ENCODE measurements at regions not wholly inside any gene's neighbourhood (a gene's known extent, or its start where the extent isn't known, plus 50 kb on each side); places are given as distances from the start of the nearest gene placed in this dataset.

DNA sequence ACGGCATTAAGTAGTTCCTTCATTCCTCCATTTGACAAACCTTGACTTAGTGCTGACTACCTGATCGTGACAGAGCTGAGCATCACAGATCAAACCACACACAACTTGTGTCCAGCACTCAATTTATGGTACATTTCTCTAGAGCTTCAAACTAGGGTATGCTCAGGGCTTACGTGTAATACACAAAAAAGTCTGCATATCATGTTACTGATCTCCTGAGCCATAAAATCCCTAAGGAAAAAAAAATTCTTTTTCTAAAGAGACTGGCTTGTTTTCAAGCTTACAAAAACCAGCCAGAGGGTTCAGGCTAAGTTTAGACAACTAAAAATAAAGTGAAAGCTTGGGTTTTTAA lies 88.0 kb upstream of the ALKAL2 start:
- Histone ChIP-seq H3K36me3 (ENCODE audit: insufficient read depth, low read length) (no peaks in the 10 kb centered on the region), H3K27ac (ENCODE audit: low read depth, low read length) (no peak overlapping the region), H3K4me1 (ENCODE audit: control insufficient read depth, insufficient read depth, low read length, unreplicated experiment) (no peaks in the 10 kb centered on the region), H3K79me2 (ENCODE audit: control insufficient read depth, insufficient read depth, low read length, unreplicated experiment) (no peaks in the 10 kb centered on the region), H3K4me3 (ENCODE audit: low read depth, low read length) (no peak overlapping the region), H2AFZ (ENCODE audit: low read length, unreplicated experiment) (no peak overlapping the region), H3K27me3 (ENCODE audit: insufficient read depth, low read length) (no peaks in the 10 kb centered on the region)

DNA sequence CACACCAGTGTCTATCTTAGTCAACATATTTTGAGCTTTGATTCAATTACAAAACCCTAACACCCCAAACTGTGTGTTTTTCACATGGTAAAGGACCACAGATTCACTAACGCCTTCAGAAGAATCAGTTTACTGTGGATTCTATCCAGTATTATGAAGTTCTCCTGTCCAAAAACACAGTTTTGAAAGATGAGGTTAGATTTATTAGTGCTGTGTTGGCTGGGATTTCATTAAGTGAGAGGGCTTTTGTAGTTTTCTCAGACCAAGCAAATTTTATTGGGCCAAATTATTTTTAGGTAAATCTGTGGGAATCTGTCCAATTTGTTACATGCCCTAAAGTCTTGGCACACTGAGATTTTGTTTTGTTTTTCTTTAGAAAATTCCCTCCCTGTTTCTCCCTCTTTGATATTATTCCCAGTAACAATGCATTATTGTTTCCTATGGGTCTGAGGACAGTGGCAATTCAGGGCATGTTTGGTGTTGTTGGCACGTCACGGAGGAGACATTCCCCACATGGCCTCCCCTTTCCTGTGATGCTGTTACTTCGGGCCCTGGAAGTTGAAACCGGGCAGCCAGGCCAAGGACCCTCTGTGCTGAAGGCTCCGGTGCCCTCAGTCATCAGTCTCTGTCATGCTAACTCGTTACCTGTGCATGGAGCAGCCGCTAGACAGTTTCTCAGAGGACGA lies 87.5 kb upstream of the ALKAL2 start:
- Histone ChIP-seq H3K4me3 (ENCODE audit: low read depth, low read length) (no peak overlapping the region), H3K36me3 (ENCODE audit: insufficient read depth, low read length) (no peaks in the 10 kb centered on the region), H3K27ac (ENCODE audit: low read depth, low read length) (no peak overlapping the region), H2AFZ (ENCODE audit: low read length, unreplicated experiment) (no peak overlapping the region), H3K27me3 (ENCODE audit: insufficient read depth, low read length) (no peaks in the 10 kb centered on the region), H3K79me2 (ENCODE audit: control insufficient read depth, insufficient read depth, low read length, unreplicated experiment) (no peaks in the 10 kb centered on the region), H3K4me1 (ENCODE audit: control insufficient read depth, insufficient read depth, low read length, unreplicated experiment) (no peaks in the 10 kb centered on the region)

GRCh38 chr2:368386-368785 lies 80.5 kb upstream of the ALKAL2 start:
- Histone ChIP-seq H3K4me3 (ENCODE audit: low read depth, low read length) (no peak overlapping the region), H3K27ac (ENCODE audit: low read depth, low read length) (no peak overlapping the region)

GRCh38 chr2:367246-367645 lies 79.4 kb upstream of the ALKAL2 start:
- H3K36me3 ChIP-seq (ENCODE audit: insufficient read depth, low read length) = no peaks in the 10 kb centered on the region
- no peak overlapping the region for H3K4me3 ChIP-seq (ENCODE audit: low read depth, low read length)
- no peaks in the 10 kb centered on the region for H3K4me1 ChIP-seq (ENCODE audit: control insufficient read depth, insufficient read depth, low read length, unreplicated experiment)
- no peak overlapping the region for H2AFZ ChIP-seq (ENCODE audit: low read length, unreplicated experiment)
- no peaks in the 10 kb centered on the region for H3K79me2 ChIP-seq (ENCODE audit: control insufficient read depth, insufficient read depth, low read length, unreplicated experiment)
- no peak overlapping the region for H3K27ac ChIP-seq (ENCODE audit: low read depth, low read length)
- no peaks in the 10 kb centered on the region; the same call in 1 of the 2 replicates for H3K27me3 ChIP-seq (ENCODE audit: insufficient read depth, low read length)

More at GRCh38 chr2:368386-368785, 80.5 kb upstream of the ALKAL2 start:
- no peaks in the 10 kb centered on the region for H3K79me2 ChIP-seq (ENCODE audit: control insufficient read depth, insufficient read depth, low read length, unreplicated experiment)
- H3K4me1 ChIP-seq (ENCODE audit: control insufficient read depth, insufficient read depth, low read length, unreplicated experiment) = no peaks in the 10 kb centered on the region
- H3K36me3 ChIP-seq (ENCODE audit: insufficient read depth, low read length) = no peaks in the 10 kb centered on the region
- H3K27me3 ChIP-seq (ENCODE audit: insufficient read depth, low read length) = no peaks in the 10 kb centered on the region; the same call in 1 of the 2 replicates
- no peak overlapping the region for H2AFZ ChIP-seq (ENCODE audit: low read length, unreplicated experiment)

GRCh38 chr2:366706-367105 lies 78.8 kb upstream of the ALKAL2 start:
- Histone ChIP-seq H3K27me3 (ENCODE audit: insufficient read depth, low read length) (no peaks in the 10 kb centered on the region; the same call in 1 of the 2 replicates), H3K36me3 (ENCODE audit: insufficient read depth, low read length) (no peaks in the 10 kb centered on the region), H3K4me3 (ENCODE audit: low read depth, low read length) (no peak overlapping the region), H2AFZ (ENCODE audit: low read length, unreplicated experiment) (no peak overlapping the region), H3K27ac (ENCODE audit: low read depth, low read length) (no peak overlapping the region), H3K79me2 (ENCODE audit: control insufficient read depth, insufficient read depth, low read length, unreplicated experiment) (no peaks in the 10 kb centered on the region), H3K4me1 (ENCODE audit: control insufficient read depth, insufficient read depth, low read length, unreplicated experiment) (no peaks in the 10 kb centered on the region)

DNA sequence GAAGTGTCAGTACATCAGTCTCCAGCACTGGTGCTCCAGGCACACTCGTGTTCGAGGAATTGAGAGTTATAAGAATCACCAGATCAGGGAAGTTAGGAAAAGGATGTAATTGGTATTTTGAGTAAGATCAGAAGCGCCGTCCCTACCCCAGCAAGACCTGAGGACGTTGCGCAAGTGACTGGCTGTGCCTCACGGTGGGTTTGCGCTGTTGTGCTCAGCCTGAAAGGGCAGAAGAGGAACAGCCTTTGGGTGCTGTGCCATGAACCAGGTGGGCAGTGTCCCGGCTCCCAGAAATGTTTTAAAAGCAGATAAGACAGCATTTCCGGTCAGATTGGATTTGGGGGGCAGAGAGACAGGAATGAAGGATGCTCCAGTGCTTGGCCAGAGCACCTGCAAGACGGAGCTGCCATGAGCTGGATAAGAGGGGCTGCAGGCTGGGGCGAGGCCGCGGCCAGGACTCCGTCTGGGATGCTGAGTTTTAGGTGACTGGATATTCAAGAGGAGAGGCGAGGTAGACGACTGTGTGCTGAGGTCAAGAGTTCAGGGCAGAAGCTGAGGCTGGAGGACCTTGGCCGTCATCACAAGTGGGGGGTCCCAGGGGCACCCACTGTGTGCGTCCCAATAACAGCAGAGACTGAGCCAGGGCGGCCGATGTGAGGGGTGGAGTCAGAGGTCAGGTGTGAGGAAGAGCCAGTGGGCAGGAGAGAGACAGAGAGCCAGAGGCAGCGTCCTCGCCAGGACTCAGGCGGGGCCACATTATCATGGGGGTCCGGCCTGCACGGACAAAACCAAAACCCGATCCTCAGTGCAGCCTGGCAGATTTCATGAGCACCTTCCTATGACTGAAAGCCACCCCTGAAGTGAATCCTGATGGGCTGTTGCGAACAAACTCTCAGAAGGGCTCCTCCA lies 77.7 kb upstream of the ALKAL2 start:
- no peak overlapping the region for H3K4me3 ChIP-seq (ENCODE audit: low read depth, low read length)
- H3K4me1 ChIP-seq (ENCODE audit: control insufficient read depth, insufficient read depth, low read length, unreplicated experiment) = no peaks in the 10 kb centered on the region
- no peaks in the 10 kb centered on the region for H3K79me2 ChIP-seq (ENCODE audit: control insufficient read depth, insufficient read depth, low read length, unreplicated experiment)
- no peaks in the 10 kb centered on the region for H3K36me3 ChIP-seq (ENCODE audit: insufficient read depth, low read length)
- no peak overlapping the region for H3K27ac ChIP-seq (ENCODE audit: low read depth, low read length)
- H2AFZ ChIP-seq (ENCODE audit: low read length, unreplicated experiment) = no peak overlapping the region
- no peaks in the 10 kb centered on the region; the same call in 1 of the 2 replicates for H3K27me3 ChIP-seq (ENCODE audit: insufficient read depth, low read length)

- H3K79me2 ChIP-seq (ENCODE audit: control insufficient read depth, insufficient read depth, low read length, unreplicated experiment) = no peaks in the 10 kb centered on the region
- H3K36me3 ChIP-seq (ENCODE audit: insufficient read depth, low read length) = no peaks in the 10 kb centered on the region
- no peak overlapping the region for H3K4me3 ChIP-seq (ENCODE audit: low read depth, low read length)
- H3K27ac ChIP-seq (ENCODE audit: low read depth, low read length) = no peak overlapping the region
- no peaks in the 10 kb centered on the region; the same call in 1 of the 2 replicates for H3K27me3 ChIP-seq (ENCODE audit: insufficient read depth, low read length)
- no peaks in the 10 kb centered on the region for H3K4me1 ChIP-seq (ENCODE audit: control insufficient read depth, insufficient read depth, low read length, unreplicated experiment)
- no peak overlapping the region for H2AFZ ChIP-seq (ENCODE audit: low read length, unreplicated experiment)
These were observed 76.1 kb upstream of the ALKAL2 start for GRCh38 chr2:363824-364470.

DNA sequence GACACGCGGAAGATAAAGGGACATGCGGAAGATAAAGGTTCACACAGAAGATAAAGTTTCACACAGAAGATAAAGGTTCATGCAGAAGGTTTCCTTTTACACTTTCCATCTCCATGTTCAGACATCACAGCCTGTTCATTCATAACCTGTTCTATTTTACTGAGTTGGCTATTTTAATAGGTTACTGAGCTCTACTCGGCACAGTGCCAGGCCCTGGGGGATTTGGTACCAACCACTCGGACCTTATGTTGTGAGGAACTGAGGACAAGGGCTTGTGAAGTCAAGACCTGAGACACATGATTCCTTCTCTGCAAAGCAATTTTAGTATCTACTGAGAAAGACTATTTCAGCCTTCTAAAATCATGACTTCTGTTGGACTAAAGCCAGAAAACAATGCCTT lies 75.0 kb upstream of the ALKAL2 start:
- Histone ChIP-seq H3K27me3 (ENCODE audit: insufficient read depth, low read length) (no peaks in the 10 kb centered on the region; the same call in 1 of the 2 replicates), H3K79me2 (ENCODE audit: control insufficient read depth, insufficient read depth, low read length, unreplicated experiment) (no peaks in the 10 kb centered on the region), H2AFZ (ENCODE audit: low read length, unreplicated experiment) (no peak overlapping the region), H3K4me1 (ENCODE audit: control insufficient read depth, insufficient read depth, low read length, unreplicated experiment) (no peaks in the 10 kb centered on the region), H3K4me3 (ENCODE audit: low read depth, low read length) (no peak overlapping the region), H3K27ac (ENCODE audit: low read depth, low read length) (no peak overlapping the region), H3K36me3 (ENCODE audit: insufficient read depth, low read length) (no peaks in the 10 kb centered on the region)

- Histone ChIP-seq H3K4me3 (ENCODE audit: low read depth, low read length) (no peak overlapping the region), H3K36me3 (ENCODE audit: insufficient read depth, low read length) (no peaks in the 10 kb centered on the region), H3K79me2 (ENCODE audit: control insufficient read depth, insufficient read depth, low read length, unreplicated experiment) (no peaks in the 10 kb centered on the region), H3K27ac (ENCODE audit: low read depth, low read length) (no peak overlapping the region), H3K27me3 (ENCODE audit: insufficient read depth, low read length) (no peaks in the 10 kb centered on the region; the same call in 1 of the 2 replicates), H3K4me1 (ENCODE audit: control insufficient read depth, insufficient read depth, low read length, unreplicated experiment) (no peaks in the 10 kb centered on the region), H2AFZ (ENCODE audit: low read length, unreplicated experiment) (no peak overlapping the region)
These were observed 72.2 kb upstream of the ALKAL2 start for GRCh38 chr2:360124-360523.

- H3K36me3 ChIP-seq (ENCODE audit: insufficient read depth, low read length) = no peaks in the 10 kb centered on the region
- no peaks in the 10 kb centered on the region; the same call in 1 of the 2 replicates for H3K27me3 ChIP-seq (ENCODE audit: insufficient read depth, low read length)
- no peak overlapping the region for H2AFZ ChIP-seq (ENCODE audit: low read length, unreplicated experiment)
These were observed 71.2 kb upstream of the ALKAL2 start for GRCh38 chr2:359047-359446.

More at GRCh38 chr2:359047-359446, 71.2 kb upstream of the ALKAL2 start:
- no peaks in the 10 kb centered on the region for H3K79me2 ChIP-seq (ENCODE audit: control insufficient read depth, insufficient read depth, low read length, unreplicated experiment)
- H3K4me3 ChIP-seq (ENCODE audit: low read depth, low read length) = no peak overlapping the region
- H3K4me1 ChIP-seq (ENCODE audit: control insufficient read depth, insufficient read depth, low read length, unreplicated experiment) = no peaks in the 10 kb centered on the region
- H3K27ac ChIP-seq (ENCODE audit: low read depth, low read length) = no peak overlapping the region

Measured in ACC112 (cell line).